GM23248 (cell line): ENCODE measurements at regions not wholly inside any gene's neighbourhood (a gene's known extent, or its start where the extent isn't known, plus 50 kb on each side); places are given as distances from the start of the nearest gene placed in this dataset.

Source experiments
- EZH2 ChIP-seq: fragments of 200-600 bp; sonication (generic); IDR thresholded peaks from 2 replicates; pipeline ENCODE4 v1.6.1; 2018; ENCODE audit warnings: antibody characterized with exemption, mild to moderate bottlenecking; ENCODE audit not compliant: insufficient read depth, poor library complexity, severe bottlenecking
- EZH2phosphoT487 ChIP-seq: fragments of 200-600 bp; sonication (generic); IDR thresholded peaks from 2 replicates; pipeline ENCODE4 v1.6.1; 2018; ENCODE audit warnings: antibody characterized with exemption, moderate library complexity, mild to moderate bottlenecking, low read depth; ENCODE audit not compliant: insufficient read depth

- TF ChIP-seq EZH2phosphoT487 (no peak), EZH2 (no peak)
These were observed 706.5 kb upstream of the UBE2E2 start for GRCh38 chr3:22496641-22497040.
